Left renal pelvis (tissue), 4 donors: ENCODE measurements at regions not wholly inside any gene's neighbourhood (a gene's known extent, or its start where the extent isn't known, plus 50 kb on each side); places are given as distances from the start of the nearest gene placed in this dataset.
"Not testable (repeated sequence)": the region's sequence is repeated elsewhere in the genome, so short reads cannot be mapped to it uniquely, and the experiment has no call there.

Source experiments
- DNase-seq, 4 donors: peaks; one replicate each; pipeline ENCODE4 v3.0.0-alpha.2; 2013; ENCODE audit warnings: low read depth in 4 of 4, low spot score in 3 of 4

GRCh38 chr16:46519063-46519462 lies 102.1 kb downstream of the SHCBP1 start:
- no peak for DNase-seq

GRCh38 chr16:46496701-46497100 lies 124.5 kb downstream of the SHCBP1 start:
- DNase-seq = no peak

DNA sequence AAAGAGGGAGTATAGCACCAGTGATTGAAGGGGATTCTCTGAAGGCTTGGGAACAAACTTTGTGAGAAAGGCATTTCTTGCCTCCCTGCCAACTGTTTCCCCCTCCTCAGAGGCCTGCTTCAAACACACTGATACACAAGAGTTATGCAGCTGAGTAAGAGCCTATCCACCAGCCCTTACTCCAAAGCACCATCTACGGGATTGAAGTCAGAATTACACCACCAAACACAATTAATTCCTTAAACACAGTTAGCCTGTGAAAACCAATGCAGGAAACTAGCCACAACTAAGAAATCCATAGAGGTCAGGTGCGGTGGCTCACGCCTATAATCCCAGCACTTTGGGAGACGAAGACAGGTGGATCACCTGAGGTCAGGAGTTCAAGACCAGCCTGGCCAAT lies 138.3 kb downstream of the SHCBP1 start:
- DNase-seq = no peak

GRCh38 chr16:46466239-46466638 lies 154.9 kb downstream of the SHCBP1 start:
- DNase-seq = no peak

GRCh38 chr16:46454801-46455200 lies 166.4 kb downstream of the SHCBP1 start:
- not testable (repeated sequence) for DNase-seq

DNA sequence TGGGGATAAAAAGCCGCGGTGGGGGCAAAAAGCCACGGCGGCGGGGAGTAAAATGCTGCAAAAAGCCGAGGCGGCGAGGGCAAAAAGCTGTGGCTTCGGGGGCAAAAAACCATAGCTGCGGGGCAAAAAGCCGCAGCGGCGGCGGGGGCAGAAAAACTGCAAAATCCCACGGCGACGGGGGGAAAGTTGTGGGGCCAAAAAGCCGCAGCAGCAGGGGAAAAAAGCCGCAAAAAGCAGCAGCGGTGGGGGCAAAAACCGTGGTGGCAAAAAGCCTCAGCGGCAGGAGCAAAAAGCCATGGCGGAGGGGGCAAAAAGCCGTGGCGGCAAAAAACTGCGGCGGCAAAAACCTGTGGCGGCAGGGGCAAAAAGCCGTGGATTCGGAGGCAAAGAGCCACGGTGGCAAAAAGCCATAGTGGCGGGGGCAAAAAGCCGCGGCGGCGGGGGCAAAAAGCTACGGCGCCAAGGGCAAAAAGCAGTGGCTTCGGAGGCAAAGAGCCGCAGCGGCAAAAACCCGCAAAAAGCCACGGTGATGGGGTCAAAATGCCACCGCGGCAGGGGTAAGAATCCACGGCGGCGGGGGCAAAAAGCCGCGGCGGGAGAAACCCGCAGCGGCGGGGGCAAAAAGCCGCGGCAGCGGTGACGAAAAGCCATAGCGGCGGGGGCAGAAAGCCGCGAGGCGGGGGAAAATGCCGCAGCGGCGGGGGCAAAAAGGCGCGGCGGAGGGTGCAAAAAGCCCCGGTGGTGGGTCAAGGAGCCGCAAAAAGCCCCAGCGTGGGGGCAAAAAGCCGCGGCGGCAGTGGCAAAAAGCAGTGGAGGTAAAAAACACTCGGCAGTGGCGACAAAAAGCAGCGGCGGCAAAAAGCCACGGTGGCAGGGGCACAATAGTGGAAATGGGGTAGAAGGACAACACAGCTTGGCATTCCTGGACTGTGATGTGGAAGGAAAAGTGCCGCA lies 192.8 kb downstream of the SHCBP1 start:
- DNase-seq = no peak

DNA sequence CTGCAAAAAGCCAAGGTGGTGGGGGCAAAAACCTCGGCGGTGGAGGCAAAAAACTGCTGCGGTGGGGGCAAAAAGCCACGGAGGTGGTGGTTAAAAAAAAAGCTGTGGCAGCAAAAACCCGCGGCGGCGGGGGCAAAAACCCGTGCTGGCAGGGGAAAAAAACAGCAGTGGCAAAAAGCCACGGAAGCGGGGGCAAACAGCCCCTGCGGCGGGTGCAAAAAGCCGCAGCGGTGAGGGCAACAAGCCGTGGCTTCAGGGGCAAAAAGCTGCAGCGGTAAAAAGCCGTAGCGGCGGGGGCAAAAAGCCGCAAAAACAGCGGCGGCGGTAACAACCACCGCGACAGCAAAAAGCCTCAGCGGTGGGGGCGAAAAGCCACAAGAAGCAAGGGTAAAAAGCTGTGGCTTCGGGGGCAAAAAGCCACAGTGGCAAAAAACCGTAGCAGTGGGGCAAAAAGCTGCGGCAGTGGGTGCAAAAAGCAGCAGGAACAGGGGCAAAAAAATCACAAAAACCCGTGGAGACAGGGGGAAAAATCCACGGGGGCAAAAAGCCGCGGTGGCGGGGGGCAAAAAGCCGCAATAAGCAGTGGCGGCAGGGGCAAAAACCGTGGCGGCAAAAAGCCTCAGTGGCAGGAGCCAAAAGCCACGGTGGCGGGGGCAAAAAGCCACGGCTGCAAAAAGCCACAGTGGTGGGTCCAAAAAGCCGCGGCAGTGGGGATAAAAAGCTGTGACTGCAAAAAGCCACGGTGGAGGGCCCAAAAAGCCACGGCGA lies 193.7 kb downstream of the SHCBP1 start:
- DNase-seq = no peak

- DNase-seq = no peak
These were observed 194.8 kb downstream of the SHCBP1 start for GRCh38 chr16:46426336-46426735.

DNA sequence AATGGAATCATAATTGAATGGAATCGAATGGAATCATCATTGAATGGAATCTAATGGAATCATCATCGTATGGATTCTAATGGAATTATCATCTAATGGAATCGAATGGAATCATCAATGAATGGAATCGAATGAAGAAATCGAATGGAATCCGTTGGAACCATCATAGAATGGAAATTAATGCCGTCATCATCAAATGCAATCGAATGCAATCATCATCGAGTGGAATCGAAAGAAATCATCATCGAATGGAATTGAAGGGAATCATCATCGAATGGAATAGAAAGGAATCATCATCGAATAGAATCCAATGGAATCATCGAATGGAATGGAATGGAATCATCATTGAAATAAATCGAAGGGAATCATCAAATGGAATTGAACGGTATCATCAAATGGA lies 217.2 kb downstream of the SHCBP1 start:
- DNase-seq = no peak

DNA sequence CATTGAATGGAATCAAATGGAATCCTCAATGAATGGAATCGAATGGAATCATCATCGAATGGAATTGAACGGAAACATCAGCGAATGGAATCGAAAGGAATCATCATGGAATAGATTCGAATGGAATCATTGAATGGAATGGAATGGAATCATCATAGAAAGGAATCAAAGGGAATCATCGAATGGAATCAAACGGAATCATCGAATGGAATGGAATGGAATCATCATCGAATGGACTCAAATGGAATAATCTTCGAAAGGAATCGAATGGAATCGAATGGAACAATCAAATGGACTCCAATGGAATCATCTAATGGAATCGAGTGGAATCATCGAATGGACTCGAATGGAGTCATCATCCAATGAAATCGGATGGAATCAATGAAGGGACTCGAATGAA lies 222.6 kb downstream of the SHCBP1 start:
- not testable (repeated sequence) for DNase-seq

- DNase-seq = not testable (repeated sequence)
These were observed 224.3 kb downstream of the SHCBP1 start for GRCh38 chr16:46396883-46397270.

GRCh38 chr16:46396131-46396882 lies 224.9 kb downstream of the SHCBP1 start:
- not testable (repeated sequence) for DNase-seq

- DNase-seq = not testable (repeated sequence)
These were observed 225.7 kb downstream of the SHCBP1 start for GRCh38 chr16:46395391-46395921.

- DNase-seq = not testable (repeated sequence)
These were observed 226.2 kb downstream of the SHCBP1 start for GRCh38 chr16:46394963-46395362.

DNA sequence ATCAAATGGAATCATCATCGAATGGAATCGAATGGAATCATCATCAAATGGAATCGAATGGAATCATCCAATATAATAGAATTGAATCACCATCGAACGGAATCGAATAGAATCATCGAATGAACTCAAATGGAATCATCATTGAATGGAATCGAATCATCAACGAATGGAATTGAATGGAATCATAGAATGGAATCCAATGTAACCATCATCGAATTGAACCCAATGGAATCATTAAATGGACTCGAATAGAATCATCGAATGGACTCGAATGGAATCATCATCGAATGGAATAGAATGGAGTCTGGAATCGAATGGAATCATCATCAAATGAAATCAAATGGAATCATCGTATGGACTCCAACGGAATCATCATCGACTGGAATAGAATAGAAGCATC lies 227.0 kb downstream of the SHCBP1 start:
- not testable (repeated sequence) for DNase-seq

DNA sequence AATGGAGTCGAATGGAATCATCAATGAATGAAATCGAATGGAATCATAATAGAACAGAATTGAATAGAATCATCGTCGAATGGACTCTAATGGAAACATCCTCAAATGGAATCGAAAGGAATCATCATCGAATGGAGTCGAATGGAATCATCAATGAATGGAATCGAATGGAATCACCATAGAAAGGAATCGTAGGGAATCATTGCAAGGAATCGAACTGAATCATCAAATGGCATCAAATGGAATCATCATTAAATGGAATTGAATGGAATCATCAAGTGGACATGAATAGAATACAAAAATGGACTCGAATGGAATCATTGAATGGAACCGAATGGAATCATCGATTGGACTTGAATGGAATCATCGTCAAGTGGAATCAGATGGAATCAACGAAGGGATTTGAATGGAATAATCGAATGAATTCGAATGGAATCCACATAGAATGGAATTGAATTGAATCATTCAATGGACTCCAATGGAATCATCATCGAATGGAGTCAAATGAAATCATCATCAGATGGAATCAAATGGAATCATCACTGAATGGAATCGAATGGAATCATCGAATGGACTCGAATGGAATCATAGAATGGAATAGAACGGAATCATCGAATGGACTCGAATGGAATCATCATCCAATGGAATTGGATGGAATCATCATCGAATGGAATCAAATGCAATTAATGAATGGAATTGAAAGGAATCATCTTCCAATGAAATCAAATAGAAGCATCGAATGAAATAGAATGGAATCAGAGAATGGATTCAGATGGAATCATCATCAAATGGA lies 228.1 kb downstream of the SHCBP1 start:
- not testable (repeated sequence) for DNase-seq

GRCh38 chr16:46390660-46391462 lies 230.3 kb downstream of the SHCBP1 start:
- DNase-seq = not testable (repeated sequence)

- peak; percentile 83 to 89 (median 86) for DNase-seq
These were observed 231.6 kb downstream of the SHCBP1 start for GRCh38 chr16:46389561-46390041.
